Right atrium auricular region (tissue), 2 donors: ENCODE measurements at regions not wholly inside any gene's neighbourhood (a gene's known extent, or its start where the extent isn't known, plus 50 kb on each side); places are given as distances from the start of the nearest gene placed in this dataset.
A peak's percentile ranks its signal among the peaks of the same experiment; 100 is the strongest.

Experiments
- DNase-seq: peaks from one replicate; pipeline ENCODE4 v3.0.0-alpha.2; 2019; ENCODE audit warnings: low spot score
- H3K27ac ChIP-seq, 2 donors: fragments of 200-600 bp; sonication (generic); 1 replicate in 1 of 2; 2 replicates in 1 of 2; pipeline ENCODE4 v1.5.1; 2016 to 2019
- H3K27me3 ChIP-seq, 2 donors: fragments of 200-600 bp; sonication (generic); one replicate each; pipeline versions ENCODE4 v1.5.1 to v1.6.0; 2017 to 2019
- H3K36me3 ChIP-seq: fragments of 200-600 bp; sonication (generic); one replicate; pipeline ENCODE4 v1.5.1; 2016
- H3K4me1 ChIP-seq, 2 donors: fragments of 200-600 bp; sonication (generic); one replicate each; pipeline versions ENCODE4 v1.5.1 to v1.6.0; 2017 to 2019
- H3K4me3 ChIP-seq, 2 donors: fragments of 200-600 bp; sonication (generic); 1 replicate in 1 of 2; 2 replicates in 1 of 2; pipeline ENCODE4 v1.5.1; 2017 to 2019; ENCODE audit warnings: mild to moderate bottlenecking in 1 of 2, moderate library complexity in 1 of 2
- H3K9me3 ChIP-seq, 2 donors: fragments of 200-600 bp; sonication (generic); one replicate each; pipeline ENCODE4 v1.5.1; 2019
- TF ChIP-seq, protein P1 (sequence below), 2 donors: fragments of 200-600 bp; sonication (generic); IDR thresholded peaks; one replicate each; pipeline ENCODE4 v1.5.1; 2019; ENCODE audit warnings: antibody characterized with exemption in 2 of 2

DNA sequence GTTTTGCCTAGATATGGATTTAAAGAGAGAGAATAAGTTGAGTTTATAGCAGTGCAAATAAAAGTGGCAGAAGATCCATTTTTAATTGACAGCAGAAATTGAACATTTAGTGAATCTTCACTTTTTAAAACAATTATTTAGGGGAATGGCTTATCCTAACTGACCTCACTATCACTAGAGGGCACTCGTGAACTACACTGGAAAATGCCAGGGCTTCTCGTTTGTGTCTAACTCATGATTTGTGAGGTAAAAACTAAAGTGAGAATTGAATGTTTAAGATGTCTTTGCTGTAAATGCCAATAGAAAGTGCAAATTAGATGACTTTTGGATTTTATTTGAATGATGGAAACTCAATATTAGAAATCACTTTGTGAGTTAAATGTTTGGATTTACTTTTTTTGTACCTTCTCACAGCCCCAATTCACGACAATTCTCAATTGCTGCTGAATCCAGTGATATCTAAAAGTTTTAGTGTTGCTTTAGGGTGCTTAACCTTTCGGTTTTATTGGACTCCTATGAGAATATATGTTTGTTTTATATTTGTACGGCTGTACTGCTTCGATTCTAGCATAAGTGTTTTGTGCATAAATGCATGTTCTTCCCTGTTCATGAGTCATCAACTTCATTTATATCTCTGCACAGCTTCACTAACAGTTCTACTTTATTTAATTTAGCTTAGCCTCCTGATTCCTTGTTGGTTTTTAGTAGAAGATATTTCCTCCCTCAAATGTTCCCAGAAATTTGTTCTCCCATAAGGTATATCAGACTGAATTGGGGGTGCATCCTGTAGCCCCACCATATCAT, 462.1 kb downstream of the MFSD1 start:
- Histone ChIP-seq H3K4me1 (no peaks in the 10 kb centered on the region), H3K4me3 (no peak overlapping the region), H3K9me3 (no peaks in the 10 kb centered on the region), H3K36me3 (no peaks in the 10 kb centered on the region), H3K27ac (no peak overlapping the region), H3K27me3 (no peaks in the 10 kb centered on the region)
- TF ChIP-seq, protein P1, sequence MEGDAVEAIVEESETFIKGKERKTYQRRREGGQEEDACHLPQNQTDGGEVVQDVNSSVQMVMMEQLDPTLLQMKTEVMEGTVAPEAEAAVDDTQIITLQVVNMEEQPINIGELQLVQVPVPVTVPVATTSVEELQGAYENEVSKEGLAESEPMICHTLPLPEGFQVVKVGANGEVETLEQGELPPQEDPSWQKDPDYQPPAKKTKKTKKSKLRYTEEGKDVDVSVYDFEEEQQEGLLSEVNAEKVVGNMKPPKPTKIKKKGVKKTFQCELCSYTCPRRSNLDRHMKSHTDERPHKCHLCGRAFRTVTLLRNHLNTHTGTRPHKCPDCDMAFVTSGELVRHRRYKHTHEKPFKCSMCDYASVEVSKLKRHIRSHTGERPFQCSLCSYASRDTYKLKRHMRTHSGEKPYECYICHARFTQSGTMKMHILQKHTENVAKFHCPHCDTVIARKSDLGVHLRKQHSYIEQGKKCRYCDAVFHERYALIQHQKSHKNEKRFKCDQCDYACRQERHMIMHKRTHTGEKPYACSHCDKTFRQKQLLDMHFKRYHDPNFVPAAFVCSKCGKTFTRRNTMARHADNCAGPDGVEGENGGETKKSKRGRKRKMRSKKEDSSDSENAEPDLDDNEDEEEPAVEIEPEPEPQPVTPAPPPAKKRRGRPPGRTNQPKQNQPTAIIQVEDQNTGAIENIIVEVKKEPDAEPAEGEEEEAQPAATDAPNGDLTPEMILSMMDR (IDR thresholded peaks at IDR 0.05): peak; percentile 26 to 77
- DNase-seq: no peak

DNA sequence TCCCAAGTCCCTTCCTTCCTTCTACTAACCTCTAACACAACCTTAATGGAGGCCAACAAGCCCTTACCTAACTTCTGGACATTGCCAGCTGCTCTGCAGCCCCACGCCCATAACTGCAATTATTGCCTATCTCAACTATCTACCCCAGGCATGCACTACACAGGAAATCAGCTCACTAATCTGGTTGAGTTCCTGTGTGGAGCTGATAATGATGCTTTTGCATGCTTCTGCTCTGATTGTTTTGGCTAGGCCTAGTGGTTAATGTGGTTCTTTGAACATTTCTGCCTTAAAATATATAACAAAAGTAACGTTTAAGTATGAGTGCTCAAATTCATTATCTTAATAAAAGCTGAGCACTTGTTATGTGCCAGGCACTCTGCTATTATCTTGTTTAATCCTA, 463.9 kb downstream of the MFSD1 start:
- no peak for DNase-seq
- Histone ChIP-seq H3K27ac (no peak overlapping the region), H3K27me3 (no peaks in the 10 kb centered on the region), H3K4me1 (no peaks in the 10 kb centered on the region), H3K36me3 (no peaks in the 10 kb centered on the region), H3K9me3 (no peaks in the 10 kb centered on the region), H3K4me3 (no peak overlapping the region)
- TF ChIP-seq, protein P1 (IDR thresholded peaks at IDR 0.05): no peak

DNA sequence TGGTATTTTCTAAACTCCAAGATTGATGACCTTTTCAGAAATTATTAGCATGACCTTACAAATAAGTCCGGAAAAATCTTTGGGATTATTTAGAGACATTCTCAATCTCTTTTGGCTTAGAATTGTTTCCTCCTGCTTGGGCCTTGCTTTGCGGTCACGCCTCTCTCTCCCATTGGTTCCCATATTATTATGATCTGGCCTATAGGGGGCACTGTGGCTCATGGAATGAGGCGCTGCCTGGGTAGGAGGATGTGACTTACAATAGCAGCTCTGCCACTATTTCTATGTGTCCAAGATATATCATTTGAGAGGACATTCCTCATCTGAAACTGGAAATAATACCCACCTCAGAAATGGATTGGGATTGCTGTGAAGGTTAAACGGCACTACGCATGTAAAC, 464.9 kb downstream of the MFSD1 start:
- Histone ChIP-seq H3K27ac (no peak overlapping the region), H3K4me1 (no peaks in the 10 kb centered on the region), H3K9me3 (no peaks in the 10 kb centered on the region), H3K27me3 (no peaks in the 10 kb centered on the region), H3K4me3 (no peak overlapping the region), H3K36me3 (no peaks in the 10 kb centered on the region)
- TF ChIP-seq, protein P1 (IDR thresholded peaks at IDR 0.05): peak in 1 of 2 donors; percentile 41
- DNase-seq: no peak

- TF ChIP-seq, protein P1 (IDR thresholded peaks at IDR 0.05): no peak
- H3K27me3 ChIP-seq: no peaks in the 10 kb centered on the region
- no peak overlapping the region for H3K4me3 ChIP-seq
- H3K9me3 ChIP-seq: no peaks in the 10 kb centered on the region
- no peaks in the 10 kb centered on the region for H3K4me1 ChIP-seq
- no peak for DNase-seq
- no peak overlapping the region for H3K27ac ChIP-seq
- no peaks in the 10 kb centered on the region for H3K36me3 ChIP-seq
These were observed 470.1 kb downstream of the MFSD1 start for GRCh38 chr3:159271799-159272512.

- Histone ChIP-seq H3K9me3 (no peaks in the 10 kb centered on the region), H3K27me3 (no peaks in the 10 kb centered on the region), H3K4me3 (no peak overlapping the region), H3K27ac (no peak overlapping the region), H3K4me1 (no peaks in the 10 kb centered on the region), H3K36me3 (no peaks in the 10 kb centered on the region)
- DNase-seq: no peak
- TF ChIP-seq, protein P1 (IDR thresholded peaks at IDR 0.05): no peak
These were observed 471.2 kb downstream of the MFSD1 start for GRCh38 chr3:159273070-159273469.
